H1 (cell line): ENCODE measurements at regions not wholly inside any gene's neighbourhood (a gene's known extent, or its start where the extent isn't known, plus 50 kb on each side); places are given as distances from the start of the nearest gene placed in this dataset.
"Not testable (repeated sequence)": the region's sequence is repeated elsewhere in the genome, so short reads cannot be mapped to it uniquely, and the experiment has no call there.

Experiments used
- BCL11A ChIP-seq, 2 experiments: IDR thresholded peaks; one replicate each; pipeline ENCODE4 v1.6.1; 2011; ENCODE audit warnings: low read depth in 2 of 2, low read length in 2 of 2, mild to moderate bottlenecking in 2 of 2
- CEBPB ChIP-seq: IDR thresholded peaks from 2 replicates; pipeline ENCODE4 v1.6.1; 2012; ENCODE audit warnings: low read depth, low read length
- CHD2 ChIP-seq: IDR thresholded peaks from 2 replicates; pipeline ENCODE4 v1.6.1; 2012; ENCODE audit warnings: low read length, improper control_type of control experiment
- EGR1 ChIP-seq: IDR thresholded peaks from 2 replicates; pipeline ENCODE4 v1.6.1; 2011; ENCODE audit warnings: low read depth, low read length, borderline replicate concordance
- EP300 ChIP-seq, 2 experiments: IDR thresholded peaks; 1 replicate in 1 of 2; 2 replicates in 1 of 2; pipeline ENCODE4 v1.6.1; 2011 to 2012; ENCODE audit warnings: low read depth in 2 of 2, low read length in 2 of 2, mild to moderate bottlenecking in 2 of 2, borderline replicate concordance in 1 of 2, inconsistent platforms in 1 of 2, moderate library complexity in 1 of 2
- EZH2 ChIP-seq: fragments of 200-600 bp; sonication (generic); IDR thresholded peaks from 2 replicates; pipeline ENCODE4 v1.7.1; 2012; ENCODE audit warnings: low read depth, mild to moderate bottlenecking, moderate library complexity, low read length, inconsistent platforms; ENCODE audit not compliant: severe bottlenecking
- RAD21 ChIP-seq, 2 experiments: IDR thresholded peaks in 1 of 2; conservative IDR thresholded peaks in 1 of 2; 2 replicates each; pipeline ENCODE4 v1.6.1; 2011; ENCODE audit warnings: low read depth in 2 of 2, low read length in 2 of 2, improper control_type of control experiment in 1 of 2, inconsistent platforms in 1 of 2, mild to moderate bottlenecking in 1 of 2, moderate library complexity in 1 of 2
- SIN3A ChIP-seq, 2 experiments: IDR thresholded peaks in 1 of 2; conservative IDR thresholded peaks in 1 of 2; 2 replicates each; pipeline ENCODE4 v1.6.1; 2011 to 2012; ENCODE audit warnings: low read length in 2 of 2, improper control_type of control experiment in 1 of 2, low read depth in 1 of 2, mild to moderate bottlenecking in 1 of 2
- TCF12 ChIP-seq: IDR thresholded peaks from 2 replicates; pipeline ENCODE4 v1.6.1; 2011; ENCODE audit warnings: low read depth, mild to moderate bottlenecking, low read length
- YY1 ChIP-seq: IDR thresholded peaks from 2 replicates; pipeline ENCODE4 v1.6.1; 2011; ENCODE audit warnings: low read depth, mild to moderate bottlenecking, low read length
- ZNF274 ChIP-seq: IDR thresholded peaks from 2 replicates; pipeline ENCODE4 v1.7.0; 2012; ENCODE audit warnings: low read length, borderline replicate concordance; ENCODE audit errors: extremely low read depth
- TF ChIP-seq, protein P1 (sequence below), 3 experiments: IDR thresholded peaks; 1 replicate in 2 of 3; 2 replicates in 1 of 3; pipeline versions ENCODE4 v1.5.1 to v1.6.1; 2011; ENCODE audit warnings: low read length in 3 of 3, mild to moderate bottlenecking in 3 of 3, inconsistent platforms in 2 of 3, low read depth in 1 of 3, moderate library complexity in 1 of 3; ENCODE audit not compliant: insufficient read depth in 1 of 3; ENCODE audit errors: control extremely low read depth in 1 of 3
- TF ChIP-seq, protein P2 (sequence below): IDR thresholded peaks from 2 replicates; pipeline ENCODE4 v1.6.1; 2011; ENCODE audit warnings: low read length, improper control_type of control experiment
- TF ChIP-seq, protein P3 (sequence below): IDR thresholded peaks from 2 replicates; pipeline ENCODE4 v1.6.1; 2012; ENCODE audit warnings: inconsistent platforms

DNA sequence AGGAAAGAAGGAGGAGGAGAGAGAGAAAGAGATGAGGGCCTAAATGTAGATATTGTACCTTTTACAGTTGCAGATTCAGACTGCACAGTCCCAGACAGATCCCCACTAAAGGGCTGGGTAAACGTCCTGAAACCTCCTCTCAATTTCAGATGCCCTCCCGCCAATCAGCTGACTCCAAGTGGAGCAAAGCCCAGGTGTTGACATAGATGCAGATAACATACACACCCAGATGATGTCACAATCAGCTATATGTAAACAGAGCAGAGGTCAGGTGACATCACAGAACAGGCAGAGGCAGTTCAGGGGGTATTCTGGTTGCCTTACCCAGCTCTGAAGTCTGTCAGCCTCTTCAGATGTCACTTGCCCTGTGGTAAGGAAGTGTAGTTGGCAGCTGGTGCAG, 290.3 kb upstream of the NPAP1 start:
- TF ChIP-seq EGR1; CEBPB; TCF12; RAD21 (IDR thresholded peaks at IDR 0.05 in 1 of 2, conservative IDR thresholded peaks at IDR 0.05 in 1 of 2; ENCODE audit: low read depth in 2 of 2, low read length in 2 of 2); EZH2; CHD2; EP300 (IDR thresholded peaks at IDR 0.05; ENCODE audit: borderline replicate concordance in 1 of 2, low read depth in 2 of 2, low read length in 2 of 2); ZNF274; YY1; BCL11A (IDR thresholded peaks at IDR 0.05; ENCODE audit: low read depth in 2 of 2, low read length in 2 of 2); SIN3A (conservative IDR thresholded peaks at IDR 0.05 in 1 of 2, IDR thresholded peaks at IDR 0.05 in 1 of 2; ENCODE audit: low read depth in 1 of 2, low read length in 2 of 2): not testable (repeated sequence)
- TF ChIP-seq, protein P1, sequence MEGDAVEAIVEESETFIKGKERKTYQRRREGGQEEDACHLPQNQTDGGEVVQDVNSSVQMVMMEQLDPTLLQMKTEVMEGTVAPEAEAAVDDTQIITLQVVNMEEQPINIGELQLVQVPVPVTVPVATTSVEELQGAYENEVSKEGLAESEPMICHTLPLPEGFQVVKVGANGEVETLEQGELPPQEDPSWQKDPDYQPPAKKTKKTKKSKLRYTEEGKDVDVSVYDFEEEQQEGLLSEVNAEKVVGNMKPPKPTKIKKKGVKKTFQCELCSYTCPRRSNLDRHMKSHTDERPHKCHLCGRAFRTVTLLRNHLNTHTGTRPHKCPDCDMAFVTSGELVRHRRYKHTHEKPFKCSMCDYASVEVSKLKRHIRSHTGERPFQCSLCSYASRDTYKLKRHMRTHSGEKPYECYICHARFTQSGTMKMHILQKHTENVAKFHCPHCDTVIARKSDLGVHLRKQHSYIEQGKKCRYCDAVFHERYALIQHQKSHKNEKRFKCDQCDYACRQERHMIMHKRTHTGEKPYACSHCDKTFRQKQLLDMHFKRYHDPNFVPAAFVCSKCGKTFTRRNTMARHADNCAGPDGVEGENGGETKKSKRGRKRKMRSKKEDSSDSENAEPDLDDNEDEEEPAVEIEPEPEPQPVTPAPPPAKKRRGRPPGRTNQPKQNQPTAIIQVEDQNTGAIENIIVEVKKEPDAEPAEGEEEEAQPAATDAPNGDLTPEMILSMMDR (IDR thresholded peaks at IDR 0.05; ENCODE audit: control extremely low read depth in 1 of 3, insufficient read depth in 1 of 3, low read depth in 1 of 3, low read length in 3 of 3), result not testable (repeated sequence)
- TF ChIP-seq, protein P2, sequence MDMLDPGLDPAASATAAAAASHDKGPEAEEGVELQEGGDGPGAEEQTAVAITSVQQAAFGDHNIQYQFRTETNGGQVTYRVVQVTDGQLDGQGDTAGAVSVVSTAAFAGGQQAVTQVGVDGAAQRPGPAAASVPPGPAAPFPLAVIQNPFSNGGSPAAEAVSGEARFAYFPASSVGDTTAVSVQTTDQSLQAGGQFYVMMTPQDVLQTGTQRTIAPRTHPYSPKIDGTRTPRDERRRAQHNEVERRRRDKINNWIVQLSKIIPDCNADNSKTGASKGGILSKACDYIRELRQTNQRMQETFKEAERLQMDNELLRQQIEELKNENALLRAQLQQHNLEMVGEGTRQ, result not testable (repeated sequence)
- TF ChIP-seq, protein P3, sequence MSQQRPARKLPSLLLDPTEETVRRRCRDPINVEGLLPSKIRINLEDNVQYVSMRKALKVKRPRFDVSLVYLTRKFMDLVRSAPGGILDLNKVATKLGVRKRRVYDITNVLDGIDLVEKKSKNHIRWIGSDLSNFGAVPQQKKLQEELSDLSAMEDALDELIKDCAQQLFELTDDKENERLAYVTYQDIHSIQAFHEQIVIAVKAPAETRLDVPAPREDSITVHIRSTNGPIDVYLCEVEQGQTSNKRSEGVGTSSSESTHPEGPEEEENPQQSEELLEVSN, result not testable (repeated sequence)
